Neutrophil (primary cell): ENCODE measurements at regions not wholly inside any gene's neighbourhood (a gene's known extent, or its start where the extent isn't known, plus 50 kb on each side); places are given as distances from the start of the nearest gene placed in this dataset.

ENCODE experiments used
- H3K27ac ChIP-seq: fragments of 200-600 bp; sonication (generic); 2 replicates; pipeline ENCODE4 v1.5.1; 2016; ENCODE audit warnings: mild to moderate bottlenecking, moderate library complexity
- H3K27me3 ChIP-seq: fragments of 200-600 bp; sonication (generic); 2 replicates; pipeline ENCODE4 v1.6.0; 2016; ENCODE audit warnings: mild to moderate bottlenecking
- H3K36me3 ChIP-seq: fragments of 200-600 bp; sonication (generic); 2 replicates; pipeline ENCODE4 v1.5.1; 2017
- H3K4me1 ChIP-seq, 2 experiments: fragments of 200-600 bp in 1 of 2; sonication (generic) in 1 of 2; 1 replicate in 1 of 2; 2 replicates in 1 of 2; pipeline versions ENCODE4 v1.5.1 to v1.6.1; 2013 to 2016; ENCODE audit warnings: low read depth in 1 of 2, low read length in 1 of 2, mild to moderate bottlenecking in 1 of 2, moderate library complexity in 1 of 2; ENCODE audit not compliant: control insufficient read depth in 1 of 2, insufficient read depth in 1 of 2
- H3K4me3 ChIP-seq, 2 experiments: fragments of 200-600 bp in 1 of 2; sonication (generic) in 1 of 2; 1 replicate in 1 of 2; 2 replicates in 1 of 2; pipeline ENCODE4 v1.5.1; 2013 to 2016; ENCODE audit warnings: low read depth in 1 of 2, low read length in 1 of 2, mild to moderate bottlenecking in 1 of 2, moderate library complexity in 1 of 2
- H3K9me3 ChIP-seq: fragments of 200-600 bp; sonication (generic); 2 replicates; pipeline ENCODE4 v1.5.1; 2016
- CTCF ChIP-seq: fragments of 200-600 bp; sonication (generic); IDR thresholded peaks from 2 replicates; pipeline ENCODE4 v1.5.1; 2016; ENCODE audit warnings: antibody characterized with exemption

DNA sequence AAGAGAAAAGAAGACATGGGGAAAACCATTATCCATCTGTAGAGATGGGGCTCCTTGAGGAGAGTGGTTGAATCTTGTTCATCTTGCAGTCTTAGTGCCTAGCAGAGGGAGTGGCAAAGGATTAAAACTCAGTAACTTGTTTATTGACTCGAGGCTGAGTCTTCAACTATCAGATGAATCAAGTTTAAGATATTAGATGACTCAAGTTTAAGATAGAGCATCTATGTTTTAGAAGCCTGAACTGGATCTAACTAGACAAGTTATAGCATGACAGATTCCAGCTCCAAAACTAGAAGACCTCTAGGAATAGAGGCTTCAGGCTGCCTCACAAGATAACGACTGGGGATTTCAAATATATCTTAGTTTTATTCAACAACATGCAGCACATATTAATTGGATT, 2277.2 kb upstream of the WWC1 start:
- no peaks in the 10 kb centered on the region for H3K27me3 ChIP-seq
- H3K4me3 ChIP-seq, result no peak overlapping the region
- TF ChIP-seq CTCF, result no peak
- H3K4me1 ChIP-seq, result no peaks in the 10 kb centered on the region
- no peaks in the 10 kb centered on the region for H3K9me3 ChIP-seq
- no peaks in the 10 kb centered on the region for H3K36me3 ChIP-seq
- no peak overlapping the region for H3K27ac ChIP-seq

- Histone ChIP-seq H3K27me3 (no peaks in the 10 kb centered on the region), H3K36me3 (no peaks in the 10 kb centered on the region), H3K4me3 (no peak overlapping the region), H3K27ac (no peak overlapping the region), H3K9me3 (no peaks in the 10 kb centered on the region), H3K4me1 (no peaks in the 10 kb centered on the region)
- TF ChIP-seq CTCF, result no peak
Measured at GRCh38 chr5:166018716-166019115, 2272.7 kb upstream of the WWC1 start.

- Histone ChIP-seq H3K27me3 (no peaks in the 10 kb centered on the region), H3K9me3 (no peaks in the 10 kb centered on the region), H3K36me3 (no peaks in the 10 kb centered on the region), H3K4me3 (no peak overlapping the region), H3K27ac (no peak overlapping the region), H3K4me1 (no peaks in the 10 kb centered on the region)
- TF ChIP-seq CTCF, result no peak
Measured at GRCh38 chr5:166022065-166022464, 2269.4 kb upstream of the WWC1 start.

- Histone ChIP-seq H3K4me3 (no peak overlapping the region), H3K4me1 (no peaks in the 10 kb centered on the region), H3K27me3 (no peaks in the 10 kb centered on the region), H3K36me3 (no peaks in the 10 kb centered on the region), H3K9me3 (no peaks in the 10 kb centered on the region), H3K27ac (no peak overlapping the region)
- TF ChIP-seq CTCF, result no peak
Measured at GRCh38 chr5:166024970-166025369, 2266.5 kb upstream of the WWC1 start.

- Histone ChIP-seq H3K9me3 (no peaks in the 10 kb centered on the region), H3K27me3 (no peaks in the 10 kb centered on the region), H3K27ac (no peak overlapping the region), H3K4me3 (no peak overlapping the region), H3K4me1 (no peaks in the 10 kb centered on the region), H3K36me3 (no peaks in the 10 kb centered on the region)
- TF ChIP-seq CTCF, result no peak
Measured at GRCh38 chr5:166027582-166027981, 2263.9 kb upstream of the WWC1 start.

GRCh38 chr5:166031926-166032325, 2259.5 kb upstream of the WWC1 start:
- no peak for TF ChIP-seq CTCF
- Histone ChIP-seq H3K27ac (no peak overlapping the region), H3K27me3 (no peaks in the 10 kb centered on the region), H3K4me1 (no peaks in the 10 kb centered on the region), H3K36me3 (no peaks in the 10 kb centered on the region), H3K9me3 (no peaks in the 10 kb centered on the region), H3K4me3 (no peak overlapping the region)
